ENCODE measurements at regions not wholly inside any gene's neighbourhood (a gene's known extent, or its start where the extent isn't known, plus 50 kb on each side); places are given as distances from the start of the nearest gene placed in this dataset.

DNA sequence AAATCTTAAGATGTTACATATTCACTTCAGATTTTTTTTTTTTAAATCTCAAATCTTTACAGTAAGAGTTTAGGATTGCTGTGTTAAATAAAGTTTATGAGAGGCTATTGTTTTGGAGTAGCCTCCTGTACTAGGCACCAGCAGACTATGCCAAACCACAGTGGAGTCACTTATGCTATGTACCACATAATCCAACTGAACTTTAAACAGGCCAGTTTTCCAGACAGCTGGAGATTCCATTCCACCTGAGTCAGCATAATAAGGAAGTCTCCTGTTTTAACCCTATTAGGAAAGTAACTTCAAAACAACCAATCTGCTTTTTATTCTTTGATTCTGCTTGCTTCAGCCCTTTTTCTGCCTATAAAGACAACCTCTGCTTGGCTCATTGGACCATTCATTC lies 205.2 kb downstream of the CSNK1G3 start:
- Histone ChIP-seq H3K4me1 (no peaks in the 10 kb centered on the region), H3K27ac (no peak overlapping the region), H3K27me3 (no peaks in the 10 kb centered on the region), H3K9me3 (no peaks in the 10 kb centered on the region), H3K4me3 (replicated peaks in 1 of 3) (no peak overlapping the region), H3K36me3 (no peaks in the 10 kb centered on the region)
- TF ChIP-seq, protein P1, sequence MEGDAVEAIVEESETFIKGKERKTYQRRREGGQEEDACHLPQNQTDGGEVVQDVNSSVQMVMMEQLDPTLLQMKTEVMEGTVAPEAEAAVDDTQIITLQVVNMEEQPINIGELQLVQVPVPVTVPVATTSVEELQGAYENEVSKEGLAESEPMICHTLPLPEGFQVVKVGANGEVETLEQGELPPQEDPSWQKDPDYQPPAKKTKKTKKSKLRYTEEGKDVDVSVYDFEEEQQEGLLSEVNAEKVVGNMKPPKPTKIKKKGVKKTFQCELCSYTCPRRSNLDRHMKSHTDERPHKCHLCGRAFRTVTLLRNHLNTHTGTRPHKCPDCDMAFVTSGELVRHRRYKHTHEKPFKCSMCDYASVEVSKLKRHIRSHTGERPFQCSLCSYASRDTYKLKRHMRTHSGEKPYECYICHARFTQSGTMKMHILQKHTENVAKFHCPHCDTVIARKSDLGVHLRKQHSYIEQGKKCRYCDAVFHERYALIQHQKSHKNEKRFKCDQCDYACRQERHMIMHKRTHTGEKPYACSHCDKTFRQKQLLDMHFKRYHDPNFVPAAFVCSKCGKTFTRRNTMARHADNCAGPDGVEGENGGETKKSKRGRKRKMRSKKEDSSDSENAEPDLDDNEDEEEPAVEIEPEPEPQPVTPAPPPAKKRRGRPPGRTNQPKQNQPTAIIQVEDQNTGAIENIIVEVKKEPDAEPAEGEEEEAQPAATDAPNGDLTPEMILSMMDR (IDR thresholded peaks at IDR 0.05): no peak
- TF ChIP-seq POLR2A (IDR thresholded peaks at IDR 0.05): no peak
- intact Hi-C loops (cut with DNase I): no loop called here
- no peak for DNase-seq

DNA sequence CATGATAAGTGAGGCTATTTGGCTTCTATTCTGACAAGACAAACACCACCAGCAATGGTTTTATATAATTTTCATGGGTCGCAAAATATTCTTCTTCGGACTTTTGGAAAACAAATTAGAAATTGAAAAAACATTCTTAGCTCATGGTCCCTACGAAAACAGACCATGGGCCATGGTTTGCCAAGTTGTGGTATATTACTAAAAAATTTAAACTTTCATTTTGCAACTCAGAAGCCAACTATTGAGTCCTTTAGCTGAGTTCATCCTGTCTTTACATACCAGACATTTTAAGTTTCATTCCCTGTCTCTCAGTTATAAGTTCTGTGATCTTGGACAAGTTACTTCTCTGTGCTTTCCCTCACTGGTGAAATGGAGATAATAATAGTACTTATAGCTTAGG lies 198.1 kb downstream of the CSNK1G3 start:
- intact Hi-C loops (cut with DNase I): no loop called here
- Histone ChIP-seq H3K27me3 (no peaks in the 10 kb centered on the region), H3K4me3 (replicated peaks in 1 of 3) (no peak overlapping the region), H3K27ac (no peak overlapping the region), H3K4me1 (no peaks in the 10 kb centered on the region), H3K36me3 (no peaks in the 10 kb centered on the region), H3K9me3 (no peaks in the 10 kb centered on the region)
- 83 to 86% methylated on average over 3 of the region's 3 CpGs for WGBS, 2 donors
- TF ChIP-seq POLR2A (IDR thresholded peaks at IDR 0.05): no peak
- TF ChIP-seq, protein P1 (IDR thresholded peaks at IDR 0.05): no peak
- DNase-seq: no peak

DNA sequence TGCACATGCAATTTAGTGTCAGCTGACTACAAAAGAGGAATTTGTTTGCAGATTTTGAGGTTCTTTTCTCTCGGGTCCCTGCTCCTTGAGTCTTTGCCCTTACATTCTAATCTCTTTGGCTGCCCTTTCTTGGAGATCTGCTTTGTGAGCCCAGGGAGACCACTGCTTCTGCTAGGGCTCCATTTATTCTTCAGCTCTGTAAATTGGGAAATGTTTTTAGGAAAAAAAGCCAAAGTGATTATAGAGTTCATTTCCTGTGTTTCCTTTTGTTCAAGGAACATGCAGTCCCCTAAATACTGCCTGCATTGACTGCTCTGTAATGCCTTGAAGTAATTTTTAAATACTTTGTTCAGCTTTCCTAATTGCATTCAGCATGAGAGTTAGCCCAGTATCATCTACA lies 197.4 kb downstream of the CSNK1G3 start:
- no peak overlapping the region for H3K27ac ChIP-seq
- H3K27me3 ChIP-seq: no peaks in the 10 kb centered on the region
- intact Hi-C loops (cut with DNase I): no loop called here
- no peak for DNase-seq
- no peak for TF ChIP-seq POLR2A (IDR thresholded peaks at IDR 0.05)
- TF ChIP-seq, protein P1 (IDR thresholded peaks at IDR 0.05): no peak
- no peak overlapping the region for H3K4me3 ChIP-seq (replicated peaks in 1 of 3)
- WGBS, 2 donors: 61 to 76% methylated on average over 1 of the region's 1 CpG
- no peaks in the 10 kb centered on the region for H3K4me1 ChIP-seq
- H3K9me3 ChIP-seq: no peaks in the 10 kb centered on the region
- H3K36me3 ChIP-seq: no peaks in the 10 kb centered on the region

DNA sequence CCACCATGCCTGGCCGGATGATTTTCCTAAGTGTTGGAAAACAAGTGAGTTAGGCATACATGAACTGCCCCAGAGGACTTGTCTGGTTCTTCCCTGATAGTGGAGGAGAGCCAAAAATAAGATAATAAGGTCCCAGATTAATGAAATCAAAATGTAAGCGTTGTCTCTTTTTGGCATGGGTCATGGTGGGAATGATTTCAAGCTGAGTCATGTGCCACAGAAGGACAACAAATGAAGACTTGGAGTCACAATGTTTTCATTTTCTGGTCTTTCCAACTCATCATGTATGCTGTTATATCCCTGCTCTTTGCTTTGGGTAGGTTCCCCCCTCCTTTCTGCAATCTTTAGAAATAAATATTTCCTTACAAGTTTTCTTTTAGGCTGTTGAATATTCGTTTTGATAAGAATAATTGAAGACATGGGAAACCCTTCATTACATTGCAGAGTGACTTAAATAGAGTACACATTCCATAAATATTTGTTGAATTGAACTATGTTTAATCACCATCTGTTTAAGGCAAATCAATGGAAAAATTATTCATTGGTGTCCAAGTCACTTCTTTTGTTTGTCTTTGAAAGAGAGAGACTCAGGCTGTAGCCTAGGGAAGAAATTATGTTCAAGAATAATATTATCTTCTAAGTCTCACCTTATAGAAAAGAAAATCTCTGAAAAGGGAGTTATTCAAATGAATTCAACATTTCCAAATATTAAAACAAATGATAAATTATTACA lies 196.3 kb downstream of the CSNK1G3 start:
- WGBS, 2 donors: 62 to 72% methylated on average over 3 of the region's 3 CpGs
- no peaks in the 10 kb centered on the region for H3K36me3 ChIP-seq
- intact Hi-C loops (cut with DNase I): no loop called here

DNA sequence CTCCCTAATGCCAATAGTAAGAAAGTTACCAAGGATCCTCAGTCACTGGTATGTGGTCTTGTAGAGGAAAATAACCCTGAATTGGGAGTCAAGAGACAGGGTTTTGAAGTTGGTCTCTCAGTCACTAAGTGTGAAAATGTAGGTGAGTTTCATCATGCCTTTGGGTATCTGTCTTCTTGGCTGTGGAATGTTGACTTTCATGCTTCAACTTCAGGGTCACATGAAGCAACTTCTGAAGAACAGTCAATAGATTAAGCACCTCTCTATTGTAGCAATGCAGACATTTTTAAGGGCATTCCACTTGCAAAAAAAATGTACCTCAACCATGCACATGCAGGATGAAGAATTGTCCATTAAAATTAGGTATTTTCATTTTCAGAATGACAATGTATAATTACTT lies 194.6 kb downstream of the CSNK1G3 start:
- Histone ChIP-seq H3K36me3 (no peaks in the 10 kb centered on the region), H3K27me3 (no peaks in the 10 kb centered on the region), H3K4me1 (no peaks in the 10 kb centered on the region), H3K9me3 (no peaks in the 10 kb centered on the region), H3K27ac (no peak overlapping the region), H3K4me3 (replicated peaks in 1 of 3) (no peak overlapping the region)
- DNase-seq: no peak
- intact Hi-C loops (cut with DNase I): no loop called here
- TF ChIP-seq, protein P1 (IDR thresholded peaks at IDR 0.05): no peak
- no peak for TF ChIP-seq POLR2A (IDR thresholded peaks at IDR 0.05)

More for the DNA sequence above, 196.3 kb downstream of the CSNK1G3 start:
- no peaks in the 10 kb centered on the region for H3K9me3 ChIP-seq
- no peak overlapping the region for H3K27ac ChIP-seq
- H3K4me1 ChIP-seq: no peaks in the 10 kb centered on the region
- TF ChIP-seq, protein P1 (IDR thresholded peaks at IDR 0.05): no peak
- TF ChIP-seq POLR2A (IDR thresholded peaks at IDR 0.05): no peak
- no peaks in the 10 kb centered on the region for H3K27me3 ChIP-seq
- H3K4me3 ChIP-seq (replicated peaks in 1 of 3): no peak overlapping the region
- DNase-seq: no peak

Data from thyroid gland (tissue), 4 donors.